ENCODE measurements at regions not wholly inside any gene's neighbourhood (a gene's known extent, or its start where the extent isn't known, plus 50 kb on each side); places are given as distances from the start of the nearest gene placed in this dataset.

- no peaks in the 10 kb centered on the region for H3K36me3 ChIP-seq (ENCODE audit: control insufficient read depth in 2 of 2, insufficient read depth in 1 of 2, low read length in 2 of 2)
- no peak overlapping the region for H3K27ac ChIP-seq (ENCODE audit: extremely low read depth, low read depth, low read length)
- TF ChIP-seq ZNF548 (tag by site-specific recombination; IDR thresholded peaks at IDR 0.05), result no peak
- TF ChIP-seq, protein P1, sequence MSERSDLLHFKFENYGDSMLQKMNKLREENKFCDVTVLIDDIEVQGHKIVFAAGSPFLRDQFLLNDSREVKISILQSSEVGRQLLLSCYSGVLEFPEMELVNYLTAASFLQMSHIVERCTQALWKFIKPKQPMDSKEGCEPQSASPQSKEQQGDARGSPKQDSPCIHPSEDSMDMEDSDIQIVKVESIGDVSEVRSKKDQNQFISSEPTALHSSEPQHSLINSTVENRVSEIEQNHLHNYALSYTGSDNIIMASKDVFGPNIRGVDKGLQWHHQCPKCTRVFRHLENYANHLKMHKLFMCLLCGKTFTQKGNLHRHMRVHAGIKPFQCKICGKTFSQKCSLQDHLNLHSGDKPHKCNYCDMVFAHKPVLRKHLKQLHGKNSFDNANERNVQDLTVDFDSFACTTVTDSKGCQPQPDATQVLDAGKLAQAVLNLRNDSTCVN (tag by site-specific recombination; optimal IDR thresholded peaks at IDR 0.05), result no peak
- TF ChIP-seq, protein P2, sequence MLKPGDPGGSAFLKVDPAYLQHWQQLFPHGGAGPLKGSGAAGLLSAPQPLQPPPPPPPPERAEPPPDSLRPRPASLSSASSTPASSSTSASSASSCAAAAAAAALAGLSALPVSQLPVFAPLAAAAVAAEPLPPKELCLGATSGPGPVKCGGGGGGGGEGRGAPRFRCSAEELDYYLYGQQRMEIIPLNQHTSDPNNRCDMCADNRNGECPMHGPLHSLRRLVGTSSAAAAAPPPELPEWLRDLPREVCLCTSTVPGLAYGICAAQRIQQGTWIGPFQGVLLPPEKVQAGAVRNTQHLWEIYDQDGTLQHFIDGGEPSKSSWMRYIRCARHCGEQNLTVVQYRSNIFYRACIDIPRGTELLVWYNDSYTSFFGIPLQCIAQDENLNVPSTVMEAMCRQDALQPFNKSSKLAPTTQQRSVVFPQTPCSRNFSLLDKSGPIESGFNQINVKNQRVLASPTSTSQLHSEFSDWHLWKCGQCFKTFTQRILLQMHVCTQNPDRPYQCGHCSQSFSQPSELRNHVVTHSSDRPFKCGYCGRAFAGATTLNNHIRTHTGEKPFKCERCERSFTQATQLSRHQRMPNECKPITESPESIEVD (tag by site-specific recombination; IDR thresholded peaks at IDR 0.05), result no peak
- TF ChIP-seq, protein P3, sequence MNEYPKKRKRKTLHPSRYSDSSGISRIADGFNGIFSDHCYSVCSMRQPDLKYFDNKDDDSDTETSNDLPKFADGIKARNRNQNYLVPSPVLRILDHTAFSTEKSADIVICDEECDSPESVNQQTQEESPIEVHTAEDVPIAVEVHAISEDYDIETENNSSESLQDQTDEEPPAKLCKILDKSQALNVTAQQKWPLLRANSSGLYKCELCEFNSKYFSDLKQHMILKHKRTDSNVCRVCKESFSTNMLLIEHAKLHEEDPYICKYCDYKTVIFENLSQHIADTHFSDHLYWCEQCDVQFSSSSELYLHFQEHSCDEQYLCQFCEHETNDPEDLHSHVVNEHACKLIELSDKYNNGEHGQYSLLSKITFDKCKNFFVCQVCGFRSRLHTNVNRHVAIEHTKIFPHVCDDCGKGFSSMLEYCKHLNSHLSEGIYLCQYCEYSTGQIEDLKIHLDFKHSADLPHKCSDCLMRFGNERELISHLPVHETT (tag by site-specific recombination; IDR thresholded peaks at IDR 0.05), result no peak
- no peak for TF ChIP-seq KLF9 (tag by site-specific recombination; IDR thresholded peaks at IDR 0.05; ENCODE audit: low read depth)
- no peak for TF ChIP-seq ZNF600 (tag by site-specific recombination; IDR thresholded peaks at IDR 0.05)
- no peak for TF ChIP-seq YY1 (tag by site-specific recombination; IDR thresholded peaks at IDR 0.05)
- TF ChIP-seq ZNF701 (tag by site-specific recombination; IDR thresholded peaks at IDR 0.05), result no peak
- H3K9me3 ChIP-seq (ENCODE audit: control insufficient read depth, insufficient read depth, low read depth, low read length), result no peaks in the 10 kb centered on the region
- CTCF ChIA-PET, result interaction anchor here (1.1 kb wide), 1 partner anchor 43 kb away, joined by 3 read pairs; no protein-coding TSS in a partner anchor
- no peak overlapping the region for H3K4me3 ChIP-seq (ENCODE audit: low read depth, low read length)
- H3K4me1 ChIP-seq (ENCODE audit: control insufficient read depth, insufficient read depth, low read length), result no peaks in the 10 kb centered on the region
- POLR2A ChIA-PET, result no interaction called here
Observed at GRCh38 chr4:188822698-188823097, 683.5 kb downstream of the TRIML1 start.

DNA sequence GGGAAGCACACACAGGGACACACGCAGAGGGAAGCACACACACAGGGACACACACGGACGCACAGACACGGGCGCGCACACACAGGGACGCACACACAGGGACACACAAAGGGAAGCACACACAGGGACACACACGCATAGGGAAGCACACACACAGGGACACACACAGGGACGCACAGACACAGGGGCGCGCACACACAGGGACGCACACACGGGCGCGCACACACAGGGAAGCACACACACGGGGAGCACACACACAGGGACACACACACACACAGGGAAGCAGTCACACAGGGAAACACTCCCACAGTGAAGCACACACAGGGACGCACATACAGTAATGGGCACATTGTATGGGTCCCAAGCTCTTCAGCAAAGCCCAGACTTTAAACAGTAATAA lies 685.3 kb downstream of the TRIML1 start:
- no peaks in the 10 kb centered on the region for H3K9me3 ChIP-seq (ENCODE audit: control insufficient read depth, insufficient read depth, low read depth, low read length)
- ChIA-PET POLR2A (no interaction called here), CTCF (no interaction called here)
- H3K4me3 ChIP-seq (ENCODE audit: low read depth, low read length), result no peak overlapping the region
- H3K4me1 ChIP-seq (ENCODE audit: control insufficient read depth, insufficient read depth, low read length), result no peaks in the 10 kb centered on the region
- TF ChIP-seq ZSCAN4 (tag by site-specific recombination; IDR thresholded peaks at IDR 0.05) (peak; percentile 65), ZNF394 (tag by site-specific recombination; IDR thresholded peaks at IDR 0.05; ENCODE audit: borderline replicate concordance) (no peak)
- no peaks in the 10 kb centered on the region for H3K36me3 ChIP-seq (ENCODE audit: control insufficient read depth in 2 of 2, insufficient read depth in 1 of 2, low read length in 2 of 2)
- H3K27ac ChIP-seq (ENCODE audit: extremely low read depth, low read depth, low read length), result no peak overlapping the region

- Histone ChIP-seq H3K4me3 (ENCODE audit: low read depth, low read length) (no peak overlapping the region), H3K27ac (ENCODE audit: extremely low read depth, low read depth, low read length) (no peak overlapping the region), H3K36me3 (ENCODE audit: control insufficient read depth in 2 of 2, insufficient read depth in 1 of 2, low read length in 2 of 2) (no peaks in the 10 kb centered on the region), H3K4me1 (ENCODE audit: control insufficient read depth, insufficient read depth, low read length) (no peaks in the 10 kb centered on the region), H3K9me3 (ENCODE audit: control insufficient read depth, insufficient read depth, low read depth, low read length) (no peaks in the 10 kb centered on the region)
- TF ChIP-seq, protein P2 (tag by site-specific recombination; IDR thresholded peaks at IDR 0.05), result no peak
- TF ChIP-seq ZNF677 (tag by site-specific recombination; IDR thresholded peaks at IDR 0.05) (no peak), ZNF211 (tag by site-specific recombination; IDR thresholded peaks at IDR 0.05; ENCODE audit: low read depth) (no peak)
- ChIA-PET POLR2A (no interaction called here), CTCF (no interaction called here)
Observed at GRCh38 chr4:188826393-188826792, 687.2 kb downstream of the TRIML1 start.
